ENCODE measurements at regions not wholly inside any gene's neighbourhood (a gene's known extent, or its start where the extent isn't known, plus 50 kb on each side); places are given as distances from the start of the nearest gene placed in this dataset.

GRCh38 chr6:120632975-120633374, 701.3 kb downstream of the TBC1D32 start:
- DNase-seq (ENCODE audit: low read depth in 1 of 2, low spot score in 1 of 2): no peak

- no peak for DNase-seq (ENCODE audit: low read depth in 1 of 2, low spot score in 1 of 2)
Measured at GRCh38 chr6:120627612-120628011, 706.7 kb downstream of the TBC1D32 start.

GRCh38 chr6:120622127-120622631, 712.1 kb downstream of the TBC1D32 start:
- no peak for DNase-seq (ENCODE audit: low read depth in 1 of 2, low spot score in 1 of 2)

GRCh38 chr6:120620900-120621299, 713.4 kb downstream of the TBC1D32 start:
- DNase-seq (ENCODE audit: low read depth in 1 of 2, low spot score in 1 of 2): no peak

- DNase-seq (ENCODE audit: low read depth in 1 of 2, low spot score in 1 of 2): no peak
Measured at GRCh38 chr6:120615238-120615637, 719.0 kb downstream of the TBC1D32 start.

GRCh38 chr6:120614723-120615122, 719.6 kb downstream of the TBC1D32 start:
- DNase-seq (ENCODE audit: low read depth in 1 of 2, low spot score in 1 of 2): no peak

- no peak for DNase-seq (ENCODE audit: low read depth in 1 of 2, low spot score in 1 of 2)
Measured at GRCh38 chr6:120608826-120609225, 725.5 kb downstream of the TBC1D32 start.

GRCh38 chr6:120606743-120607142, 727.5 kb downstream of the TBC1D32 start:
- DNase-seq (ENCODE audit: low read depth in 1 of 2, low spot score in 1 of 2): no peak

- DNase-seq (ENCODE audit: low read depth in 1 of 2, low spot score in 1 of 2): no peak
Measured at GRCh38 chr6:120604510-120604909, 729.8 kb downstream of the TBC1D32 start.

- DNase-seq (ENCODE audit: low read depth in 1 of 2, low spot score in 1 of 2): no peak
Measured at GRCh38 chr6:120590611-120591010, 743.7 kb downstream of the TBC1D32 start.

- no peak for DNase-seq (ENCODE audit: low read depth in 1 of 2, low spot score in 1 of 2)
Measured at GRCh38 chr6:120588424-120588823, 745.9 kb downstream of the TBC1D32 start.

GRCh38 chr6:120587381-120587780, 746.9 kb downstream of the TBC1D32 start:
- no peak for DNase-seq (ENCODE audit: low read depth in 1 of 2, low spot score in 1 of 2)

- no peak for DNase-seq (ENCODE audit: low read depth in 1 of 2, low spot score in 1 of 2)
Measured at GRCh38 chr6:120584111-120584760, 750.0 kb downstream of the TBC1D32 start.

- no peak for DNase-seq (ENCODE audit: low read depth in 1 of 2, low spot score in 1 of 2)
Measured at GRCh38 chr6:120576061-120576460, 758.2 kb downstream of the TBC1D32 start.

- no peak for DNase-seq (ENCODE audit: low read depth in 1 of 2, low spot score in 1 of 2)
Measured at GRCh38 chr6:120569714-120570113, 764.6 kb downstream of the TBC1D32 start.

- DNase-seq (ENCODE audit: low read depth in 1 of 2, low spot score in 1 of 2): no peak
Measured at GRCh38 chr6:120564779-120565178, 769.5 kb downstream of the TBC1D32 start.

- no peak for DNase-seq (ENCODE audit: low read depth in 1 of 2, low spot score in 1 of 2)
Measured at GRCh38 chr6:120558294-120558693, 776.0 kb downstream of the TBC1D32 start.

- DNase-seq (ENCODE audit: low read depth in 1 of 2, low spot score in 1 of 2): no peak
Measured at GRCh38 chr6:120557554-120557953, 776.7 kb downstream of the TBC1D32 start.

- DNase-seq (ENCODE audit: low read depth in 1 of 2, low spot score in 1 of 2): no peak
Measured at GRCh38 chr6:120556491-120556890, 777.8 kb downstream of the TBC1D32 start.

- no peak for DNase-seq (ENCODE audit: low read depth in 1 of 2, low spot score in 1 of 2)
Measured at GRCh38 chr6:120553353-120553752, 780.9 kb downstream of the TBC1D32 start.

- no peak for DNase-seq (ENCODE audit: low read depth in 1 of 2, low spot score in 1 of 2)
Measured at GRCh38 chr6:120545353-120545752, 788.9 kb downstream of the TBC1D32 start.

- DNase-seq (ENCODE audit: low read depth in 1 of 2, low spot score in 1 of 2): no peak
Measured at GRCh38 chr6:120534954-120535353, 799.3 kb downstream of the TBC1D32 start.

- no peak for DNase-seq (ENCODE audit: low read depth in 1 of 2, low spot score in 1 of 2)
Measured at GRCh38 chr6:120526576-120526975, 807.7 kb downstream of the TBC1D32 start.
